ENCODE measurements at regions not wholly inside any gene's neighbourhood (a gene's known extent, or its start where the extent isn't known, plus 50 kb on each side); places are given as distances from the start of the nearest gene placed in this dataset.
A peak's percentile ranks its signal among the peaks of the same experiment; 100 is the strongest.

GRCh38 chr21:25421321-25422028, 185.8 kb downstream of the MRPL39 start:
- DNase-seq (ENCODE audit: low spot score): no peak
- no peak overlapping the region for H3K9ac ChIP-seq (ENCODE audit: low read depth in 1 of 2, low read length in 2 of 2)
- peaks cover 0 to 5% (median 0%) of the 10 kb centered on the region in 4 donors for H3K4me1 ChIP-seq (ENCODE audit: control insufficient read depth in 4 of 4, insufficient read depth in 4 of 4, low read length in 3 of 4)
- no peak overlapping the region for H3K27ac ChIP-seq (ENCODE audit: low read depth in 1 of 2, low read length in 2 of 2)
- 23% methylated on average over 6 of the region's 6 CpGs for WGBS
- H3K9me3 ChIP-seq (ENCODE audit: control insufficient read depth in 4 of 4, low read length in 3 of 4): no peaks in the 10 kb centered on the region
- TF ChIP-seq CTCF (IDR thresholded peaks at IDR 0.05; ENCODE audit: low read depth, low read length, missing input control) (peak; percentile 5), YY1 (IDR thresholded peaks at IDR 0.05) (no peak), TAF1 (conservative IDR thresholded peaks at IDR 0.05) (no peak), REST (IDR thresholded peaks at IDR 0.05) (no peak), RAD21 (IDR thresholded peaks at IDR 0.05) (peak; percentile 42 to 55)
- H3K36me3 ChIP-seq (ENCODE audit: control insufficient read depth in 4 of 4, insufficient read depth in 3 of 4, low read depth in 1 of 4, low read length in 3 of 4): no peaks in the 10 kb centered on the region
- no peak overlapping the region for H3K4me3 ChIP-seq (ENCODE audit: low read depth in 1 of 3, low read length in 3 of 3)
- peaks cover 0 to 7% (median 0%) of the 10 kb centered on the region in 4 donors for H3K27me3 ChIP-seq (ENCODE audit: control insufficient read depth in 4 of 4, insufficient read depth in 4 of 4, low read length in 3 of 4)

- no peak for TF ChIP-seq REST (IDR thresholded peaks at IDR 0.05)
- TF ChIP-seq RAD21 (IDR thresholded peaks at IDR 0.05): no peak
- no peak for TF ChIP-seq MAX (IDR thresholded peaks at IDR 0.05)
- no peak for TF ChIP-seq ATF3 (IDR thresholded peaks at IDR 0.05)
- no peak for TF ChIP-seq GABPA (IDR thresholded peaks at IDR 0.05 in 1 of 2, conservative IDR thresholded peaks at IDR 0.05 in 1 of 2)
- no peak for TF ChIP-seq NR2F2 (IDR thresholded peaks at IDR 0.05)
- TF ChIP-seq TAF1 (conservative IDR thresholded peaks at IDR 0.05): no peak
- no peak for TF ChIP-seq RXRA (IDR thresholded peaks at IDR 0.05)
- no peak for TF ChIP-seq ZBTB33 (IDR thresholded peaks at IDR 0.05)
- no peak for TF ChIP-seq EGR1 (IDR thresholded peaks at IDR 0.05; ENCODE audit: low read depth in 2 of 2)
- no peak for TF ChIP-seq YY1 (IDR thresholded peaks at IDR 0.05)
- TF ChIP-seq JUND (IDR thresholded peaks at IDR 0.05): no peak
- TF ChIP-seq FOXA1 (IDR thresholded peaks at IDR 0.05): no peak
- no peak for TF ChIP-seq CTCF (IDR thresholded peaks at IDR 0.05; ENCODE audit: low read depth, low read length, missing input control)
- no peaks in the 10 kb centered on the region for H3K36me3 ChIP-seq (ENCODE audit: control insufficient read depth in 4 of 4, insufficient read depth in 3 of 4, low read depth in 1 of 4, low read length in 3 of 4)
- H3K27ac ChIP-seq (ENCODE audit: low read depth in 1 of 2, low read length in 2 of 2): no peak overlapping the region
- no peak overlapping the region for H3K4me3 ChIP-seq (ENCODE audit: low read depth in 1 of 3, low read length in 3 of 3)
- DNase-seq (ENCODE audit: low spot score): no peak
- H3K27me3 ChIP-seq (ENCODE audit: control insufficient read depth in 4 of 4, insufficient read depth in 4 of 4, low read length in 3 of 4): peaks cover 0 to 7% (median 0%) of the 10 kb centered on the region in 4 donors
- H3K4me1 ChIP-seq (ENCODE audit: control insufficient read depth in 4 of 4, insufficient read depth in 4 of 4, low read length in 3 of 4): peaks cover 0 to 5% (median 0%) of the 10 kb centered on the region in 4 donors
- no peak overlapping the region for H3K9ac ChIP-seq (ENCODE audit: low read depth in 1 of 2, low read length in 2 of 2)
- H3K9me3 ChIP-seq (ENCODE audit: control insufficient read depth in 4 of 4, low read length in 3 of 4): no peaks in the 10 kb centered on the region
- 82% methylated on average over 4 of the region's 4 CpGs for WGBS
Measured at GRCh38 chr21:25420831-25421230, 186.4 kb downstream of the MRPL39 start.
